Fibroblast of lung (primary cell): ENCODE measurements at regions not wholly inside any gene's neighbourhood (a gene's known extent, or its start where the extent isn't known, plus 50 kb on each side); places are given as distances from the start of the nearest gene placed in this dataset.

Experiments used
- DNase-seq, 2 donors: peaks; one replicate each; pipeline versions ENCODE4 v3.0.0 to v3.0.0-alpha.2; 2010; ENCODE audit warnings: low read depth in 2 of 2
- H2AFZ ChIP-seq: 2 replicates; pipeline ENCODE4 v1.5.1; 2012; ENCODE audit warnings: low read length, control low read depth, inconsistent platforms
- H3K27ac ChIP-seq: 2 replicates; pipeline ENCODE4 v1.5.1; 2011; ENCODE audit warnings: low read length, control low read depth; ENCODE audit not compliant: insufficient read depth
- H3K27me3 ChIP-seq: 2 replicates; pipeline ENCODE4 v1.5.1; 2011; ENCODE audit warnings: mild to moderate bottlenecking, low read length; ENCODE audit not compliant: control insufficient read depth, insufficient read depth
- H3K36me3 ChIP-seq: 2 replicates; pipeline ENCODE4 v1.5.1; 2011; ENCODE audit warnings: low read length; ENCODE audit not compliant: control insufficient read depth, insufficient read depth
- H3K4me1 ChIP-seq: 2 replicates; pipeline ENCODE4 v1.5.1; 2011; ENCODE audit warnings: low read length; ENCODE audit not compliant: control insufficient read depth, insufficient read depth; ENCODE audit errors: extremely low read depth
- H3K4me2 ChIP-seq: 2 replicates; pipeline ENCODE4 v1.5.1; 2011; ENCODE audit warnings: low read length, control low read depth; ENCODE audit not compliant: insufficient read depth; ENCODE audit errors: extremely low read depth
- H3K4me3 ChIP-seq, 4 experiments: fragments of 200-600 bp in 1 of 4; sonication (generic) in 1 of 4; replicated peaks in 1 of 4; 2 replicates each; pipeline ENCODE4 v1.5.1; 2011 to 2016; ENCODE audit warnings: low read length in 4 of 4, low read depth in 3 of 4, mild to moderate bottlenecking in 3 of 4, control low read depth in 2 of 4, inconsistent platforms in 1 of 4, mixed read lengths in 1 of 4; ENCODE audit not compliant: insufficient read depth in 1 of 4; ENCODE audit errors: control extremely low read depth in 1 of 4
- H3K79me2 ChIP-seq: 2 replicates; pipeline ENCODE4 v1.5.1; 2012; ENCODE audit warnings: mild to moderate bottlenecking, low read length, inconsistent platforms; ENCODE audit not compliant: control insufficient read depth, insufficient read depth
- H3K9ac ChIP-seq: 2 replicates; pipeline ENCODE4 v1.5.1; 2011; ENCODE audit warnings: mild to moderate bottlenecking, low read length, control low read depth; ENCODE audit not compliant: insufficient read depth
- H3K9me3 ChIP-seq: 2 replicates; pipeline ENCODE4 v1.5.1; 2012; ENCODE audit warnings: low read depth, low read length; ENCODE audit not compliant: control insufficient read depth, insufficient read depth
- H4K20me1 ChIP-seq: 2 replicates; pipeline ENCODE4 v1.5.1; 2011; ENCODE audit warnings: low read length; ENCODE audit not compliant: control insufficient read depth, insufficient read depth; ENCODE audit errors: extremely low read depth
- CTCF ChIP-seq, 2 donors: IDR thresholded peaks in 1 of 2; conservative IDR thresholded peaks in 1 of 2; 1 replicate in 1 of 2; 2 replicates in 1 of 2; pipeline ENCODE4 v1.5.1; 2011 to 2012; ENCODE audit warnings: low read length in 2 of 2, control low read depth in 1 of 2, inconsistent platforms in 1 of 2, low read depth in 1 of 2, mild to moderate bottlenecking in 1 of 2
- EZH2 ChIP-seq: IDR thresholded peaks from 2 replicates; pipeline ENCODE4 v1.5.1; 2012; ENCODE audit warnings: low read length, control low read depth, mild to moderate bottlenecking; ENCODE audit errors: missing control alignments

GRCh38 chr6:81847866-81848265 is 95.4 kb upstream of the TENT5A start:
- H3K9ac ChIP-seq: no peak overlapping the region
- TF ChIP-seq EZH2: no peak
- no peak for TF ChIP-seq CTCF (conservative IDR thresholded peaks at IDR 0.05 in 1 of 2, IDR thresholded peaks at IDR 0.05 in 1 of 2; ENCODE audit: low read depth in 1 of 2, low read length in 2 of 2)
- no peaks in the 10 kb centered on the region for H3K79me2 ChIP-seq
- no peaks in the 10 kb centered on the region for H3K9me3 ChIP-seq
- H3K36me3 ChIP-seq: no peaks in the 10 kb centered on the region
- DNase-seq: peak in 1 of 2 donors; percentile 29
- H3K4me2 ChIP-seq: no peak overlapping the region
- H3K27me3 ChIP-seq: no peaks in the 10 kb centered on the region
- no peak overlapping the region for H3K4me3 ChIP-seq
- H4K20me1 ChIP-seq: no peaks in the 10 kb centered on the region
- H3K4me1 ChIP-seq: no peaks in the 10 kb centered on the region
- no peak overlapping the region for H2AFZ ChIP-seq
- H3K27ac ChIP-seq: no peak overlapping the region

- H3K9me3 ChIP-seq: no peaks in the 10 kb centered on the region
- H3K27ac ChIP-seq: no peak overlapping the region
- no peaks in the 10 kb centered on the region for H4K20me1 ChIP-seq
- no peaks in the 10 kb centered on the region for H3K27me3 ChIP-seq
- no peak overlapping the region for H3K9ac ChIP-seq
- H3K4me3 ChIP-seq: no peak overlapping the region
- H3K79me2 ChIP-seq: no peaks in the 10 kb centered on the region
- no peak for TF ChIP-seq EZH2
- TF ChIP-seq CTCF (conservative IDR thresholded peaks at IDR 0.05 in 1 of 2, IDR thresholded peaks at IDR 0.05 in 1 of 2; ENCODE audit: low read depth in 1 of 2, low read length in 2 of 2): no peak
- H3K4me1 ChIP-seq: no peaks in the 10 kb centered on the region
- no peaks in the 10 kb centered on the region for H3K36me3 ChIP-seq
- no peak overlapping the region for H2AFZ ChIP-seq
- H3K4me2 ChIP-seq: no peak overlapping the region
- DNase-seq: peak; percentile 11 to 74
These were observed 92.2 kb upstream of the TENT5A start for GRCh38 chr6:81844686-81845085.

- Histone ChIP-seq H4K20me1 (no peaks in the 10 kb centered on the region), H3K9ac (no peak overlapping the region), H2AFZ (peak overlapping the region; percentile 27), H3K4me1 (no peaks in the 10 kb centered on the region), H3K36me3 (no peaks in the 10 kb centered on the region), H3K79me2 (no peaks in the 10 kb centered on the region), H3K27me3 (no peaks in the 10 kb centered on the region), H3K9me3 (no peaks in the 10 kb centered on the region), H3K27ac (no peak overlapping the region), H3K4me3 (no peak overlapping the region), H3K4me2 (no peak overlapping the region)
- DNase-seq: no peak
- no peak for TF ChIP-seq EZH2
- no peak for TF ChIP-seq CTCF (conservative IDR thresholded peaks at IDR 0.05 in 1 of 2, IDR thresholded peaks at IDR 0.05 in 1 of 2; ENCODE audit: low read depth in 1 of 2, low read length in 2 of 2)
These were observed 90.8 kb upstream of the TENT5A start for GRCh38 chr6:81843302-81843701.
